ENCODE measurements at regions not wholly inside any gene's neighbourhood (a gene's known extent, or its start where the extent isn't known, plus 50 kb on each side); places are given as distances from the start of the nearest gene placed in this dataset.

DNA sequence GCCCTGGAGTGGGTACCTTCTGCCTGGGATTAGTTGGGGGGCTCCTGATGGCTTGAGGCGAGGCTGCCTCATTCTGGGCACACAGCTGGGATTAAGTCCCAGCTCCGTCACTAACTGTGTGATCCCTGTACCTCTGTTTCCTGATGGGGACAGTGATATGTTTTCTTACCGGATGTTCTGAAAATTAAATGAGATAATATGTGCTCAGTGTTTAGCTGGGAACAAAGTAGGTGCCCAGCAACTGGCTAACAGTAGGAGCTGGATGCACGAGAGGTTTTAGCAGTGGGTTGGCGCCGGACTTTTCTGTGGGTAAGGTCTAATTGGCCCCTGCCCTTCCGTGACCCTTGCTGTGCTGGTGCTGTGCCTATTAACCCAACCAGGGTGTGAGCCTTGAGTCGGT is 203.4 kb downstream of the URI1 start:
- intact Hi-C loops (cut with micrococcal nuclease): no loop called here
- H3K36me3 Mint-ChIP-seq (ENCODE audit: insufficient read depth, unreplicated experiment): peaks cover 6% of the 10 kb centered on the region
- CTCF ChIA-PET: interaction anchor here (0.6 to 0.9 kb wide), 2 partner anchors 500 to 521 kb away, joined by 3 read pairs; no protein-coding TSS in a partner anchor

DNA sequence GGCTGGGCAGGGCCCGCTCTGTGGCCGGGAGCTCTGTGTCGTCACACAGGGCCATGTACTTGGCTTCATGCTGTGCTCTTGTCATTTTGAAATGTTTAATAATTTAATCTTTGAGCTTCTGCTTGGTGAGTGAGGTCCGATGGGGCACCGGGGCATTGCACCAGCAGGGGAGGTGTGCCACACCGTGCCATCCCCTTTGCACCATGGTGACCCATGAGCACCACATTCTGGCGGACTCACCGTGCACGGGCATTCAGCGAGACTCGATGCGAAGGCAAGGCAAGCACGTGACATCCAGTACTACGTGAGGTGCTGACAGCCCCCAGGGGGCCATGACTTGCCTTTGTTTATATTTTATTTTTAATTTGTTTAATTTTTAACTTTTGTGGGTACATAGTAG is 204.3 kb downstream of the URI1 start:
- Mint-ChIP-seq H3K4me1 (ENCODE audit: insufficient read depth, unreplicated experiment) (no peaks in the 10 kb centered on the region), H3K36me3 (ENCODE audit: insufficient read depth, unreplicated experiment) (peaks cover 6% of the 10 kb centered on the region), H3K9me3 (ENCODE audit: unreplicated experiment) (peaks cover 27% of the 10 kb centered on the region), H3K27me3 (ENCODE audit: insufficient read depth, unreplicated experiment) (no peaks in the 10 kb centered on the region), H3K27ac (ENCODE audit: low read depth, unreplicated experiment) (no peak overlapping the region), H3K4me3 (ENCODE audit: unreplicated experiment) (no peak overlapping the region)
- no peak for DNase-seq (ENCODE audit: unreplicated experiment)
- TF ChIP-seq, protein P1, sequence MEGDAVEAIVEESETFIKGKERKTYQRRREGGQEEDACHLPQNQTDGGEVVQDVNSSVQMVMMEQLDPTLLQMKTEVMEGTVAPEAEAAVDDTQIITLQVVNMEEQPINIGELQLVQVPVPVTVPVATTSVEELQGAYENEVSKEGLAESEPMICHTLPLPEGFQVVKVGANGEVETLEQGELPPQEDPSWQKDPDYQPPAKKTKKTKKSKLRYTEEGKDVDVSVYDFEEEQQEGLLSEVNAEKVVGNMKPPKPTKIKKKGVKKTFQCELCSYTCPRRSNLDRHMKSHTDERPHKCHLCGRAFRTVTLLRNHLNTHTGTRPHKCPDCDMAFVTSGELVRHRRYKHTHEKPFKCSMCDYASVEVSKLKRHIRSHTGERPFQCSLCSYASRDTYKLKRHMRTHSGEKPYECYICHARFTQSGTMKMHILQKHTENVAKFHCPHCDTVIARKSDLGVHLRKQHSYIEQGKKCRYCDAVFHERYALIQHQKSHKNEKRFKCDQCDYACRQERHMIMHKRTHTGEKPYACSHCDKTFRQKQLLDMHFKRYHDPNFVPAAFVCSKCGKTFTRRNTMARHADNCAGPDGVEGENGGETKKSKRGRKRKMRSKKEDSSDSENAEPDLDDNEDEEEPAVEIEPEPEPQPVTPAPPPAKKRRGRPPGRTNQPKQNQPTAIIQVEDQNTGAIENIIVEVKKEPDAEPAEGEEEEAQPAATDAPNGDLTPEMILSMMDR (IDR thresholded peaks at IDR 0.05; ENCODE audit: unreplicated experiment): no peak
- intact Hi-C loops (cut with micrococcal nuclease): no loop called here
- BruUV-seq (replicated peaks): no TSS peak
- ChIA-PET POLR2A (no interaction called here), CTCF (interaction anchor here (0.6 kb wide), 2 partner anchors 15 to 331 kb away, joined by 3 to 4 read pairs; no protein-coding TSS in a partner anchor)

More for the DNA sequence above, 203.4 kb downstream of the URI1 start:
- Mint-ChIP-seq H3K27ac (ENCODE audit: low read depth, unreplicated experiment) (no peak overlapping the region), H3K4me1 (ENCODE audit: insufficient read depth, unreplicated experiment) (no peaks in the 10 kb centered on the region), H3K27me3 (ENCODE audit: insufficient read depth, unreplicated experiment) (no peaks in the 10 kb centered on the region), H3K9me3 (ENCODE audit: unreplicated experiment) (peaks cover 27% of the 10 kb centered on the region), H3K4me3 (ENCODE audit: unreplicated experiment) (no peak overlapping the region)
- DNase-seq (ENCODE audit: unreplicated experiment): no peak
- POLR2A ChIA-PET: no interaction called here
- BruUV-seq (replicated peaks): no TSS peak
- TF ChIP-seq, protein P1 (IDR thresholded peaks at IDR 0.05; ENCODE audit: unreplicated experiment): no peak

DNA sequence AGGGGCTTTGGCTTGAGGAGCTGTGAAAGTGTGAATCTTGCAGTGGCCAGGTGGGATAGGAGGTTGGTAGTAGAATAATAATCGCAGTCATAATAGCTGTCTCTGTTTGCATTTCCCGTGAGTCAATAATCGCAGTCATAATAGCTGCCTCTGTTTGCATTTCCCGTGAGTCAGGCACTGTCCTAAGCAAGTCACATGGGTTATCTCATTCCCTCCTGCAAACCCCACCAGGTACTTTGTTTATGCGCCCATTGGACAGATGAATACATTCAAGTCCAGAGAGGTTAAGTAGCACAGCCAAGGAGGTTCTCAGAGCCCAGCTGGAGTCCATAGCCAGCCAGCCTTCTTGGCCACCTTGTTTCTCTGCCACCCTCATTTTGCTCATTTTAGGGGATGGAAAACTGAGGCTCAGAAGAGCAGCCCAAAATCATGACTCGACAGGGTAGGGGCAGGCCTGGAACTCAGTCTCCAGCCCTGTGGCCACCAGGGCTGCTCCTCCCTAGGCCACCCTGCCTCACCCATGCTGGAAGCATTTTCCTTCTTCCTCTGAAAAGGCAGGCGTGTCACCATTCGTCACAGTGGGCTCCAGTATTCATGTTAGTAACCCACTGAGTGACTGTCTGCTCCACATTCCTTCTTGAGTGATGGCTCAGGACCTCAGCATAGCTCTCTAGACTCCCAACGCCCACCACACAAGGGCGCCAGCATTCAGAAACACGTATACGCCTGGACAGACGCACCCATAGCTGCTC is 206.2 kb downstream of the URI1 start:
- H3K4me1 Mint-ChIP-seq (ENCODE audit: insufficient read depth, unreplicated experiment): no peaks in the 10 kb centered on the region
- BruUV-seq (replicated peaks): no TSS peak
- no peaks in the 10 kb centered on the region for H3K27me3 Mint-ChIP-seq (ENCODE audit: insufficient read depth, unreplicated experiment)
- H3K27ac Mint-ChIP-seq (ENCODE audit: low read depth, unreplicated experiment): no peak overlapping the region
- H3K36me3 Mint-ChIP-seq (ENCODE audit: insufficient read depth, unreplicated experiment): peaks cover 6% of the 10 kb centered on the region
- no peak overlapping the region for H3K4me3 Mint-ChIP-seq (ENCODE audit: unreplicated experiment)
- intact Hi-C loops (cut with micrococcal nuclease): no loop called here
- ChIA-PET POLR2A (no interaction called here), CTCF (interaction anchor here (1.0 kb wide), 1 partner anchor 399 kb away, joined by 7 read pairs; no protein-coding TSS in a partner anchor)
- TF ChIP-seq, protein P1 (IDR thresholded peaks at IDR 0.05; ENCODE audit: unreplicated experiment): no peak
- peaks cover 27% of the 10 kb centered on the region for H3K9me3 Mint-ChIP-seq (ENCODE audit: unreplicated experiment)
- no peak for DNase-seq (ENCODE audit: unreplicated experiment)

DNA sequence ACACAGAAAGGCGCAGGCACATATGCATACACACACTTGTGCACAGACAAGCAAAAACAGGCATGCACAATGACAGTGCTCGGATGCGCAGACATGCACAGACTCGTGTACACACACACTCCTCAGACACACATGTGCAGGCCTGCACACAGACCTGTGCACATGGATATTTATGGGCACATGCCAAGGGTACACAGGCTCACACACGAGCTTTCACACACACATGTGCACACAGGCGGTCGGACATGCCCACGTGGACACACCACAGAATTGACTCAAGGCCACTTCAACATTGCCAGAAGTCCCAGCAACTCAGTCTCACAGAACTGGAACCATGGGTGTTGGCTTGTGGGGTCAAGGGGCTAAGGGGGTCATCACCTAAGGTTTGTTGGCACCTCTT is 206.8 kb downstream of the URI1 start:
- no TSS peak for BruUV-seq (replicated peaks)
- ChIA-PET CTCF (no interaction called here), POLR2A (no interaction called here)
- no peak overlapping the region for H3K4me3 Mint-ChIP-seq (ENCODE audit: unreplicated experiment)
- H3K27me3 Mint-ChIP-seq (ENCODE audit: insufficient read depth, unreplicated experiment): no peaks in the 10 kb centered on the region
- no peak overlapping the region for H3K27ac Mint-ChIP-seq (ENCODE audit: low read depth, unreplicated experiment)
- no peaks in the 10 kb centered on the region for H3K4me1 Mint-ChIP-seq (ENCODE audit: insufficient read depth, unreplicated experiment)
- TF ChIP-seq, protein P1 (IDR thresholded peaks at IDR 0.05; ENCODE audit: unreplicated experiment): no peak
- no peak for DNase-seq (ENCODE audit: unreplicated experiment)
- peaks cover 25% of the 10 kb centered on the region for H3K9me3 Mint-ChIP-seq (ENCODE audit: unreplicated experiment)
- H3K36me3 Mint-ChIP-seq (ENCODE audit: insufficient read depth, unreplicated experiment): peaks cover 2% of the 10 kb centered on the region
- intact Hi-C loops (cut with micrococcal nuclease): no loop called here
